T-helper 17 cell (primary cell): ENCODE measurements at regions not wholly inside any gene's neighbourhood (a gene's known extent, or its start where the extent isn't known, plus 50 kb on each side); places are given as distances from the start of the nearest gene placed in this dataset.

Experiments used
- ATAC-seq: fragments of 150-1000 bp; cut with Tn5 transposase; 2 replicates; pipeline ENCODE4 v1.10.0; 2021; ENCODE audit warnings: mild to moderate bottlenecking, moderate library complexity
- DNase-seq, 3 donors: peaks; one replicate each; pipeline versions ENCODE4 v3.0.0 to v3.0.0-alpha.2; 2020 to 2021
- H3K9me3 ChIP-seq: one replicate; pipeline ENCODE4 v1.7.0; 2013; ENCODE audit warnings: low read length, mild to moderate bottlenecking; ENCODE audit not compliant: control insufficient read depth, poor library complexity, severe bottlenecking
- H3K27ac Mint-ChIP-seq: one replicate; pipeline ENCODE4 v1.8.0; 2022; ENCODE audit warnings: mild to moderate bottlenecking, moderate library complexity, mixed read lengths
- H3K27me3 Mint-ChIP-seq: one replicate; pipeline ENCODE4 v1.8.0; 2022; ENCODE audit warnings: mixed read lengths
- H3K36me3 Mint-ChIP-seq: one replicate; pipeline ENCODE4 v1.8.0; 2022; ENCODE audit warnings: low read depth, mixed read lengths
- H3K4me1 Mint-ChIP-seq: one replicate; pipeline ENCODE4 v1.8.0; 2022; ENCODE audit warnings: mild to moderate bottlenecking, mixed read lengths
- H3K4me3 Mint-ChIP-seq: one replicate; pipeline ENCODE4 v1.8.0; 2022; ENCODE audit warnings: mild to moderate bottlenecking, moderate library complexity, mixed read lengths

GRCh38 chr19:31668921-31669320 is 319.7 kb upstream of the TSHZ3 start:
- ATAC-seq (no peak), DNase-seq (no peak)
- no peaks in the 10 kb centered on the region for H3K36me3 Mint-ChIP-seq
- no peaks in the 10 kb centered on the region for H3K4me1 Mint-ChIP-seq
- H3K27ac Mint-ChIP-seq: no peak overlapping the region
- no peaks in the 10 kb centered on the region for H3K9me3 ChIP-seq
- H3K4me3 Mint-ChIP-seq: no peak overlapping the region
- H3K27me3 Mint-ChIP-seq: peaks cover 10% of the 10 kb centered on the region

- ATAC-seq (no peak), DNase-seq (no peak)
- Mint-ChIP-seq H3K27ac (no peak overlapping the region), H3K4me3 (no peak overlapping the region), H3K27me3 (peaks cover 10% of the 10 kb centered on the region), H3K4me1 (no peaks in the 10 kb centered on the region), H3K36me3 (no peaks in the 10 kb centered on the region)
- H3K9me3 ChIP-seq: no peaks in the 10 kb centered on the region
Measured at GRCh38 chr19:31670931-31671330, 321.7 kb upstream of the TSHZ3 start.

- ATAC-seq (no peak), DNase-seq (no peak)
- H3K4me1 Mint-ChIP-seq: no peaks in the 10 kb centered on the region
- H3K36me3 Mint-ChIP-seq: no peaks in the 10 kb centered on the region
- H3K9me3 ChIP-seq: no peaks in the 10 kb centered on the region
- H3K4me3 Mint-ChIP-seq: no peak overlapping the region
- H3K27ac Mint-ChIP-seq: no peak overlapping the region
- H3K27me3 Mint-ChIP-seq: peaks cover 10% of the 10 kb centered on the region
Measured at GRCh38 chr19:31671411-31672035, 322.3 kb upstream of the TSHZ3 start.

- H3K9me3 ChIP-seq: no peaks in the 10 kb centered on the region
- DNase-seq: no peak
- no peak for ATAC-seq
- Mint-ChIP-seq H3K27me3 (peaks cover 6% of the 10 kb centered on the region), H3K4me1 (no peaks in the 10 kb centered on the region), H3K4me3 (no peak overlapping the region), H3K27ac (no peak overlapping the region), H3K36me3 (no peaks in the 10 kb centered on the region)
Measured at GRCh38 chr19:31674503-31675192, 325.4 kb upstream of the TSHZ3 start.

- no peak for DNase-seq
- Mint-ChIP-seq H3K36me3 (no peaks in the 10 kb centered on the region), H3K4me1 (no peaks in the 10 kb centered on the region), H3K4me3 (no peak overlapping the region), H3K27me3 (peaks cover 6% of the 10 kb centered on the region), H3K27ac (no peak overlapping the region)
- no peak for ATAC-seq
- no peaks in the 10 kb centered on the region for H3K9me3 ChIP-seq
Measured at GRCh38 chr19:31675193-31675913, 326.1 kb upstream of the TSHZ3 start.

GRCh38 chr19:31676271-31677004 is 327.2 kb upstream of the TSHZ3 start:
- Mint-ChIP-seq H3K4me3 (no peak overlapping the region), H3K27me3 (peaks cover 3% of the 10 kb centered on the region), H3K27ac (no peak overlapping the region), H3K36me3 (no peaks in the 10 kb centered on the region), H3K4me1 (no peaks in the 10 kb centered on the region)
- no peak for ATAC-seq
- H3K9me3 ChIP-seq: no peaks in the 10 kb centered on the region
- DNase-seq: no peak

GRCh38 chr19:31678421-31678820 is 329.2 kb upstream of the TSHZ3 start:
- no peak for ATAC-seq

GRCh38 chr19:31681121-31681520 is 331.9 kb upstream of the TSHZ3 start:
- no peak overlapping the region for H3K4me3 Mint-ChIP-seq
- no peaks in the 10 kb centered on the region for H3K36me3 Mint-ChIP-seq
- no peak for DNase-seq
- ATAC-seq: no peak
- no peaks in the 10 kb centered on the region for H3K9me3 ChIP-seq
- no peaks in the 10 kb centered on the region for H3K27me3 Mint-ChIP-seq
- no peaks in the 10 kb centered on the region for H3K4me1 Mint-ChIP-seq
- H3K27ac Mint-ChIP-seq: no peak overlapping the region

More at GRCh38 chr19:31678421-31678820, 329.2 kb upstream of the TSHZ3 start:
- DNase-seq: no peak
- no peak overlapping the region for H3K4me3 Mint-ChIP-seq
- no peaks in the 10 kb centered on the region for H3K27me3 Mint-ChIP-seq
- no peaks in the 10 kb centered on the region for H3K4me1 Mint-ChIP-seq
- no peaks in the 10 kb centered on the region for H3K9me3 ChIP-seq
- H3K27ac Mint-ChIP-seq: no peak overlapping the region
- no peaks in the 10 kb centered on the region for H3K36me3 Mint-ChIP-seq

- H3K9me3 ChIP-seq: no peaks in the 10 kb centered on the region
- H3K4me1 Mint-ChIP-seq: no peaks in the 10 kb centered on the region
- H3K4me3 Mint-ChIP-seq: no peak overlapping the region
- DNase-seq (no peak), ATAC-seq (no peak)
- H3K27me3 Mint-ChIP-seq: peaks cover 20% of the 10 kb centered on the region
- no peak overlapping the region for H3K27ac Mint-ChIP-seq
- H3K36me3 Mint-ChIP-seq: no peaks in the 10 kb centered on the region
Measured at GRCh38 chr19:31693131-31693932, 344.1 kb upstream of the TSHZ3 start.

- ATAC-seq (no peak), DNase-seq (no peak)
- no peaks in the 10 kb centered on the region for H3K36me3 Mint-ChIP-seq
- peaks cover 20% of the 10 kb centered on the region for H3K27me3 Mint-ChIP-seq
- no peak overlapping the region for H3K27ac Mint-ChIP-seq
- H3K4me1 Mint-ChIP-seq: no peaks in the 10 kb centered on the region
- no peak overlapping the region for H3K4me3 Mint-ChIP-seq
- H3K9me3 ChIP-seq: no peaks in the 10 kb centered on the region
Measured at GRCh38 chr19:31693933-31694269, 344.7 kb upstream of the TSHZ3 start.

- H3K27ac Mint-ChIP-seq: no peak overlapping the region
- ATAC-seq (no peak), DNase-seq (no peak)
- no peak overlapping the region for H3K4me3 Mint-ChIP-seq
- no peaks in the 10 kb centered on the region for H3K4me1 Mint-ChIP-seq
- peaks cover 20% of the 10 kb centered on the region for H3K27me3 Mint-ChIP-seq
- H3K9me3 ChIP-seq: no peaks in the 10 kb centered on the region
- no peaks in the 10 kb centered on the region for H3K36me3 Mint-ChIP-seq
Measured at GRCh38 chr19:31694761-31695160, 345.5 kb upstream of the TSHZ3 start.

- no peaks in the 10 kb centered on the region for H3K36me3 Mint-ChIP-seq
- no peak overlapping the region for H3K27ac Mint-ChIP-seq
- H3K27me3 Mint-ChIP-seq: peaks cover 13% of the 10 kb centered on the region
- DNase-seq (no peak), ATAC-seq (no peak)
- H3K9me3 ChIP-seq: no peaks in the 10 kb centered on the region
- no peak overlapping the region for H3K4me3 Mint-ChIP-seq
- H3K4me1 Mint-ChIP-seq: no peaks in the 10 kb centered on the region
Measured at GRCh38 chr19:31699421-31699820, 350.2 kb upstream of the TSHZ3 start.

- Mint-ChIP-seq H3K4me3 (no peak overlapping the region), H3K36me3 (peaks cover 2% of the 10 kb centered on the region), H3K27me3 (no peaks in the 10 kb centered on the region), H3K27ac (no peak overlapping the region), H3K4me1 (no peaks in the 10 kb centered on the region)
- DNase-seq (no peak), ATAC-seq (no peak)
- no peaks in the 10 kb centered on the region for H3K9me3 ChIP-seq
Measured at GRCh38 chr19:31701146-31701545, 351.9 kb upstream of the TSHZ3 start.
